Glutamatergic neuron (in vitro differentiated cells): ENCODE measurements at regions not wholly inside any gene's neighbourhood (a gene's known extent, or its start where the extent isn't known, plus 50 kb on each side); places are given as distances from the start of the nearest gene placed in this dataset.

Experiments used
- DNase-seq: peaks from one replicate; pipeline ENCODE4 v3.0.0; 2022
- H3K27ac Mint-ChIP-seq: one replicate; pipeline ENCODE4 v1.8.0; 2020; ENCODE audit warnings: mild to moderate bottlenecking, mixed read lengths, inconsistent platforms; ENCODE audit not compliant: unreplicated experiment
- H3K27me3 Mint-ChIP-seq: one replicate; pipeline ENCODE4 v1.8.0; 2020; ENCODE audit warnings: mild to moderate bottlenecking, moderate library complexity, mixed read lengths, inconsistent platforms; ENCODE audit not compliant: unreplicated experiment
- H3K36me3 Mint-ChIP-seq: one replicate; pipeline ENCODE4 v1.8.0; 2020; ENCODE audit warnings: mild to moderate bottlenecking, mixed read lengths, inconsistent platforms; ENCODE audit not compliant: unreplicated experiment
- H3K4me1 Mint-ChIP-seq: one replicate; pipeline ENCODE4 v1.8.0; 2020; ENCODE audit warnings: mild to moderate bottlenecking, low read depth, mixed read lengths, inconsistent platforms; ENCODE audit not compliant: unreplicated experiment
- H3K4me3 Mint-ChIP-seq: one replicate; pipeline ENCODE4 v1.8.0; 2020; ENCODE audit warnings: mild to moderate bottlenecking, mixed read lengths, inconsistent platforms; ENCODE audit not compliant: unreplicated experiment
- H3K9me3 Mint-ChIP-seq: one replicate; pipeline ENCODE4 v1.8.0; 2020; ENCODE audit warnings: mild to moderate bottlenecking, moderate library complexity, mixed read lengths, inconsistent platforms; ENCODE audit not compliant: unreplicated experiment
- TF ChIP-seq, protein P1 (sequence below): fragments of 200-600 bp; sonication (generic); IDR thresholded peaks from one replicate; pipeline ENCODE4 v1.5.0; 2021; ENCODE audit not compliant: partially characterized antibody, unreplicated experiment

DNA sequence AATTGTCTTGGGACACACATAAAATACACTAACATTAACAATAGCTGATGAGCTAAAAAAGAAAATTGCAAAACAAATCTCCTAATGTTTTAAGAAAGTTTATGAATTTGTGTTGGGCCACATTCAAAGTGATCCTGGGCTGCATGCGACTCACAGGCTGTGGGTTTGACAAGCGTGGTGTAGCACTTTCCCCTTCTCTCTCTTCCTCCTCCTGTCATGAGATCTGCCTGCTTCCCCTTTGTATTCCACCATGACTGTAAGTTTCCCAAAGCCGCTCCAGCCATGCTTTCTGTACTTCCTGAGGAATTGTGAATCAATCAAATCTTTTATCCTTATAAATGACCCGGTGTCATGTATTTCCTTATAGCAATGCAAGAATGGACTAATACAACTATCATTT, 178.0 kb downstream of the TLR4 start:
- DNase-seq, result no peak
- Mint-ChIP-seq H3K9me3 (no peaks in the 10 kb centered on the region), H3K27me3 (no peaks in the 10 kb centered on the region), H3K4me1 (no peaks in the 10 kb centered on the region), H3K4me3 (no peak overlapping the region), H3K36me3 (no peaks in the 10 kb centered on the region), H3K27ac (no peak overlapping the region)
- TF ChIP-seq, protein P1, sequence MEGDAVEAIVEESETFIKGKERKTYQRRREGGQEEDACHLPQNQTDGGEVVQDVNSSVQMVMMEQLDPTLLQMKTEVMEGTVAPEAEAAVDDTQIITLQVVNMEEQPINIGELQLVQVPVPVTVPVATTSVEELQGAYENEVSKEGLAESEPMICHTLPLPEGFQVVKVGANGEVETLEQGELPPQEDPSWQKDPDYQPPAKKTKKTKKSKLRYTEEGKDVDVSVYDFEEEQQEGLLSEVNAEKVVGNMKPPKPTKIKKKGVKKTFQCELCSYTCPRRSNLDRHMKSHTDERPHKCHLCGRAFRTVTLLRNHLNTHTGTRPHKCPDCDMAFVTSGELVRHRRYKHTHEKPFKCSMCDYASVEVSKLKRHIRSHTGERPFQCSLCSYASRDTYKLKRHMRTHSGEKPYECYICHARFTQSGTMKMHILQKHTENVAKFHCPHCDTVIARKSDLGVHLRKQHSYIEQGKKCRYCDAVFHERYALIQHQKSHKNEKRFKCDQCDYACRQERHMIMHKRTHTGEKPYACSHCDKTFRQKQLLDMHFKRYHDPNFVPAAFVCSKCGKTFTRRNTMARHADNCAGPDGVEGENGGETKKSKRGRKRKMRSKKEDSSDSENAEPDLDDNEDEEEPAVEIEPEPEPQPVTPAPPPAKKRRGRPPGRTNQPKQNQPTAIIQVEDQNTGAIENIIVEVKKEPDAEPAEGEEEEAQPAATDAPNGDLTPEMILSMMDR, result no peak

DNA sequence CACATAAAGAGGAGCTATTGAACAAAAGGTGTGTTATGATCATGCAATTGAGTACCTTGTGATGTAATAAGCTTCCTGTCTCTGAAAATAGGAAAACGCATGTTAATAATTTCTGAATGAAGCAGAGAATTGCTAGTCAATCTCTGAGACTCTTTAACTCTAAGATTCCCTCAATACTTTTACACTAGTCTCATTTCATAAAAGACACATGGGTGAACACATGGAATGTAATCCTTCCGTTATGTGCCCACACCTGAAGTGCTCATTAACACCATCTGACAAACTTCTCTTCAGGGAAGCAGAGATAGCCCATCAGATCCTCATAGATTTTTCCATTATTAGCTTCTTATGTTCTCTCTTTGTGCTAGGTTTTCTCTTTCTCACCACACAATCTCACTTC, 182.4 kb downstream of the TLR4 start:
- TF ChIP-seq, protein P1, result no peak
- no peaks in the 10 kb centered on the region for H3K27me3 Mint-ChIP-seq
- DNase-seq, result no peak

DNA sequence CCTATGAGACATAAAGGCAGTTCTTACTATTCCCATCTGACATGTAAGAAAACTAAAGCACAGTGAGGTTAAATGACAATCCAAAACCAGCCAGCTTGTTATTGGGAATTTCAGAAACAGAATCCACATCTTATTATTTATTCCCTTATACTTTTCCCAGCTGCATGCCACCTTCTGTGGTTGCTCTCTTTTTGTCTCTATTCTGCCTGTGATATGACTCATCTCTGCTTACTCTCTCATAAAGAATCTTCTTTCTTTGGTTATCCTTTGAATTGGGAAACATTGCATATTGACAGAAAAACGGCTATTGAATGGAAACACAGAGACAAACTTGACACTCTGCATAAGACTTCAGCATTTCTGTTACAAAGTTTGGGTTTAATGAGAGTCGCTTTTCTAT, 183.2 kb downstream of the TLR4 start:
- Mint-ChIP-seq H3K27me3 (no peaks in the 10 kb centered on the region), H3K4me1 (no peaks in the 10 kb centered on the region), H3K4me3 (no peak overlapping the region), H3K9me3 (no peaks in the 10 kb centered on the region), H3K27ac (no peak overlapping the region), H3K36me3 (no peaks in the 10 kb centered on the region)
- no peak for DNase-seq
- TF ChIP-seq, protein P1, result no peak

More for the DNA sequence above, 182.4 kb downstream of the TLR4 start:
- no peaks in the 10 kb centered on the region for H3K36me3 Mint-ChIP-seq
- no peaks in the 10 kb centered on the region for H3K9me3 Mint-ChIP-seq
- H3K4me3 Mint-ChIP-seq, result no peak overlapping the region
- H3K27ac Mint-ChIP-seq, result no peak overlapping the region
- no peaks in the 10 kb centered on the region for H3K4me1 Mint-ChIP-seq

DNA sequence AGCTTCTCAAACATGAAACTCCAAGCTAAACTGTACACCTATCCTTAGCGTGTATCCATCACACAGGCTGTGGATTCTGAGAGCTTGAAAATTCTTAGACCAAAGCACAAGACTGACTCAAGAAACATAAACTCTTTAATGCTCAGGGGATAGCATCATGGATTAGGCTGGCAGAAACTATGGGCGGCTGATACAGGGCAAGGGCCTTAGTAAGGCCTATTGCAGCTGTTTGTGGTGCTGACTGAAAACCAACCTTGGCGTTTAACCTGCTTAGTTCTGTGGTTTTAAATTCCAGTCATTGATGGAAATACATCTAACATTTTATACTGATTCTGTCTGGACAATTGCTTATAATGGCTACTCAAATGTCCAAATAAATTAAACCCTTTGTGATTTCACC, 183.7 kb downstream of the TLR4 start:
- Mint-ChIP-seq H3K27me3 (no peaks in the 10 kb centered on the region), H3K4me3 (no peak overlapping the region), H3K4me1 (no peaks in the 10 kb centered on the region), H3K36me3 (no peaks in the 10 kb centered on the region), H3K27ac (no peak overlapping the region), H3K9me3 (no peaks in the 10 kb centered on the region)
- no peak for DNase-seq
- TF ChIP-seq, protein P1, result no peak

DNA sequence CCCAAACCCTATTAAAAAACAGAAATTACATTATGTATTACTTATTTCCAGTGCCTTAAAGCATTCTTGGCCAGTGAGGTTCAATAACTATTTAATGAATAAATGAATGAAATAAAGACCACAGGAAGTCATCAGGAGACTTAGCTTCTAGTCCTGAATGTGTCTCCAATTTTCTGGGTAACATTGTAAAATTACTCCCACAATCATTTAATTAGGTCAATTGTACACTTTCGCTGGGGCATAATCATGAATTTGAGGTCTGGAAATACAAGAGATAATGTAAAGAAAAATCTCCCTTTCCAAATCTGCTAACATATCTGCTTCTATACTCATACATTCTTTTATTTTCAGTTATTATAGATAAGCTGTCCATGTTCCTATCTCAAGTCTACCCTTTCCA, 199.2 kb downstream of the TLR4 start:
- Mint-ChIP-seq H3K9me3 (no peaks in the 10 kb centered on the region), H3K27me3 (peaks cover 2% of the 10 kb centered on the region), H3K4me3 (no peak overlapping the region), H3K27ac (no peak overlapping the region), H3K4me1 (no peaks in the 10 kb centered on the region), H3K36me3 (no peaks in the 10 kb centered on the region)
- TF ChIP-seq, protein P1, result no peak
- no peak for DNase-seq
